Fibroblast of upper back skin (primary cell): ENCODE measurements at regions not wholly inside any gene's neighbourhood (a gene's known extent, or its start where the extent isn't known, plus 50 kb on each side); places are given as distances from the start of the nearest gene placed in this dataset.
A peak's percentile ranks its signal among the peaks of the same experiment; 100 is the strongest.
"Not testable (repeated sequence)": the region's sequence is repeated elsewhere in the genome, so short reads cannot be mapped to it uniquely, and the experiment has no call there.

ENCODE experiments used
- DNase-seq: peaks from one replicate; pipeline ENCODE4 v3.0.0-alpha.2; 2013

DNA sequence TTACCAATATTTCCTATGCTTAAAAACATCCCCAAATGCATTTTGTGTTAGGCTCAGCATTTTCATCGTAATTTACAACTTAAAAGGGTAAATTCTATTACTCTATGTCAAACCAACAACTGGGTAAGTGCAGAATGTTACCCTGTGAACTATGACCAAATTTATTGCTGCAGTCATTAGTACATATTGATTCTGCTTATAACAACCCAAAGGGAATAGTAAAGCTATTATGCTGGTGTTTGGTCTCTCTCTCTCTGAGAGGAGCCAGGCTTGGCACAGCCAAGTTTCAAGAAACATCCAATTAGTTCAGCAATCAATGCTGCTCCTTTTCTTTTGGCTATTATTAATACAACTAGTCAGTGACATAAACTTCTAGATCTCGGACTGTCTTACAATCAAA, 747.7 kb downstream of the CENPC start:
- DNase-seq: no peak

DNA sequence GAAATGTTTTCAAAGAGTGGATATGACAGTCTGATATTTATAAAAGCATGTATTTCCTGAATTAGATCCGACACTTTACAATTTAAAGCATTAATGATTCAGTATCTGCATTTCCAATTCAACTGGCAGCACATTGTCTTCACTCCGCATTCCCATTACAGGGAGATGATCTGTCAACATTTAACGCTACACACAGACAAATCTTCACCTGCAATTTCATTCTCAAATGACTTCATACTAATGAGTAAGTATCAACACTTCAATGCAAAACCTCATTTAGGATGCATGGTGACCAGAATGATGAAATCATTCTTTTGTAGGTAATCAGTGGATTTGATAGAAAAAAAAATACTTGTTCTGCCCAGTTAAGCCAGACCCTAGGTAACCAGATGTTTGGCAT, 749.6 kb downstream of the CENPC start:
- DNase-seq: no peak

DNA sequence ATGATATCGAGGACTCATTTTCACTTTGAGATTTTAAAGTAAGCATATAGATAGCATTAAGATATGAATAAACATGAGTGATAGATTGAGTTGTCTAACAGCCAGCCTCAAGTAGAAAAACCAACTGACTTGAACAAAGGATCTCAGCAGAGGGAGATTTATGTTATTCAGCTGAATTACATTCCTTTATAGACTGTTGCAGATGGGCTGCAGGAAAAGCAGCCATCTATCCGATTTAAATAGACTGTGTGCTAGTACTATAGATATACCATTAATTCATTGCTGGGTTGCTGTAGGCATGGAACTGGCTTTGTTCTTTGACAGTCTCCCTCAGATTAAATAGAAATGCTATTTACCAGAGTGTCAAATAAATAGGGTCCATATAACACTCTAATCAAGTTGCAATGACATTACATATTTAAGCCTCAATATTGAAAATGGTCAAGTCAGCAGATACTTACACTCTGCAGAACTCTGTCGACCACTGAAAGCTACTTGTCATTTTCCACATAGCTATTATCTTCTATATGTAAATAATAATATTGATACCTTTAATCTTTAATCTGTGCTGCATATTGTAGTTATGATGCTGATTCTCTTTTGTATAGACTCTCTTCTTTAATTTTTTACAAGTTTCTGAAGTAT, 750.8 kb downstream of the CENPC start:
- DNase-seq: no peak

DNA sequence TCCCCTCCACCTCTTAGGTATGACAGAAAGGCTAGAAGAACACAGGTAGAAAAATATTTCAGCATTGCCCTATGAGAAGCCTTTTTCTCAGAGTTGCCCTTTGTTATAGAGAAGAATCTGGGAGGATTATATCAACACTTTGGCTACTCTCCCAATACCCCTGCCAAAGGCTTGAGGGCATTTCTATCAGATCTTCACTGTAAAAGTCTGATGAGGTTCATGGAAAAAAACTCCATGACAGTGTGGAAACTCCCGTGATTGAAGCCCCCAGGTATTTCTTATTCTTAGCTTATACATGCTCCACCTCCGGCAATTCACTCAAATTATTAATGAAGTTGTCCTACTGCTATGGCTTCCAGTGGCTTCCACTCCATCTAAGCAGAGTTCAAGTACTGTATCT, 753.6 kb downstream of the CENPC start:
- no peak for DNase-seq

DNA sequence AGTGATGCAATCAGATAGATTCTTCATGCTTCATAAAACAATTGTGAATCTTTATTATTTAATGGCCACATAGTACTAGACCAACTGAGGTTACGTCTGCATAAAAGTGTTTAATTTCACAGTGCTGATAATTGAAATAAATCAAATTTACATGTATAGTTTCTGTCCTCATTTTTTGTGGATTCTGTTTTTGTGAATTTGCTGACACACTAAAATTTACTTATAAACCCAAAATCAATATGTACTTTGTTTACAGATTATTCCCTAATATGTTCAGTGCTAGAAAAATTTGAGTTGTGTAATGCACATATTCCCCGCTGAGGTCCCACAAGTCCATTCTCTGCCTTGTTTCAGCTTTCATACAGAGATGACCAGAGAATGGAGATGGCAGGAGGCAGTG, 759.8 kb downstream of the CENPC start:
- no peak for DNase-seq

DNA sequence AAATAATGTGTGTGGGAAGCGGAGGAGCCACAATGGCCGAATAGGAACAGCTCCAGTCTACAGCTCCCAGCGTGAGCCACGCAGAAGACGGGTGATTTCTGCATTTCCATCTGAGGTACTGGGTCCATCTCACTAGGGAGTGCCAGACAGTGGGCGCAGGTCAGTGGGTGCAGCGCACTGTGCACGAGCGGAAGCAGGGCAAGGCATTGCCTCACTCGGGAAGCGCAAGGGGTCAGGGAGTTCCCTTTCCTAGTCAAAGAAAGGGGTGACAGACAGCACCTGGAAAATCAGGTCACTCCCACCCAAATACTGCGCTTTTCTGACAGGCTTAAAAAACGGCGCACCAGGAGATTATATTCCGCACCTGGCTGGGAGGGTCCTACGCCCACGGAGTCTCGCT, 762.6 kb downstream of the CENPC start:
- not testable (repeated sequence) for DNase-seq

DNA sequence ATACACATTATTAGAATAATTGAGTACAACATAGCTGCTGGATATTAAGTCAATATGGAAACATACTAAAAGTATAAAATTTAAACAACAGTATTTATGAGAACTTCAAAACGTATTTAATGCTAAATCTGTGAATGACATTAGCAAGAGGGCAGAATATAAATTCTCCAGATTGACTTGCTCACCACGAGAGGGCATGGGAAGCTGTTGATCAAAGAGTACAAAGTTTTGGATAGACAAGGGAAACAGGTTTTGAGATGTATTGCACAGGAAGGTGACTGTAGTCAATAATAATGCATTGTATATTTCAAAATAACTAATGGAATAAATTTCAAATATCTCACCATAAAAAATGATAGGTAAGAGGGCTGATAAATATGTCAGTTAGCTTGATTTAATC, 768.2 kb downstream of the CENPC start:
- DNase-seq: no peak

DNA sequence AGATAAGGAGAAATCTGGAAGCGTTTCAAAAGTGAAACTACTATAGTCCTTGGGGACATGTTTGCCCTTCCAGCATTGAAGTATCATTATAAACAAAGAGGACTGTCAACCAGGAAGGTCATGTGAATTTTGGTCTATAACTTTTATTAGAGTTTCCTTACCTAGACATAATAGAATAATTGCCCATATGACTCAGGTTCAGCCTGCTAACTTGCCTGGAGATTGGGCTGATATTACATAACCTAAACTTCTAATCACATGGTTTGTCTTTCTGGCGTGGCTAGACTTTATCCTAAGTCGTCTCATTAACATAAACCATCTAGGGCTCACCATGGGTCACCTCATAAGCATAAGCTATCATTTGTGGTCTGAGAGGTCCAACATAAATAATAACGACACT, 775.9 kb downstream of the CENPC start:
- DNase-seq: no peak

DNA sequence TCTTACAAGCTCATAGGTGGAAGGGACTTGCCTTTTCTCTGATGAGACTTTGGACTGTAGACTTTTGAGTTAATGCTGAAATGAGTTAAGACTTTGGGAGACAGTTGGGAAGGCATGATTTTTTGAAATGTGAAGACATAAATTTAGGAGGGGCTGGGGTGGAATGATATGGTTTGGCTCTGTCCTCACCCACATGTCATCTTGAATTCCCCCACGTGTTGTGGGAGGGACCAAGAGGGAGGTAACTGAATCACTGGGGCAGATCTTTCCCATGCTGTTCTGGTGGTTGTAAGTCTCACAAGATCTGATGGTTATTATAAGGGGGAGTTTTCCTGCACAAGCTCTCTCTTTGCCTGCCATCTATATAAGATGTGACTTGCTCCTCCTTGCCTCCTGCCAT, 777.9 kb downstream of the CENPC start:
- no peak for DNase-seq

DNA sequence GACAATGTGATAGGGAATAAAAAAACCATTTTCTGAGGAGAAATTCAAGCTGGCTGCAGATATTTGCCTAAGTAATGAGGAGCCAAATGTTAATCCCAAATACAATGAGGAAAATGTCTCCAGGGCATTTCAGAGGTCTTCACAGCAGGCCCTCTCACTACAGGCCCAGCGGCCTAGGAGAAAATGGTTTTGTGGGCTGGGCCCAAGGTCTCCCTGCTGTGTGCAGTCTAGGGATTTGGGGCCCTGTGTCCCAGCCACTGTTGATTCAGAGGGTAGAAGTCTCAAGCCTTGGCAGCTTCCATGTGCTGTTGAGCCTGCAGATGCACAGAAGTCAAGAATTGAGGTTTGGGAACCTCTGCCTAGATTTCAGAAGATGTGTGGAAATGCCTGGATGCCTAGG, 778.7 kb downstream of the CENPC start:
- no peak for DNase-seq

DNA sequence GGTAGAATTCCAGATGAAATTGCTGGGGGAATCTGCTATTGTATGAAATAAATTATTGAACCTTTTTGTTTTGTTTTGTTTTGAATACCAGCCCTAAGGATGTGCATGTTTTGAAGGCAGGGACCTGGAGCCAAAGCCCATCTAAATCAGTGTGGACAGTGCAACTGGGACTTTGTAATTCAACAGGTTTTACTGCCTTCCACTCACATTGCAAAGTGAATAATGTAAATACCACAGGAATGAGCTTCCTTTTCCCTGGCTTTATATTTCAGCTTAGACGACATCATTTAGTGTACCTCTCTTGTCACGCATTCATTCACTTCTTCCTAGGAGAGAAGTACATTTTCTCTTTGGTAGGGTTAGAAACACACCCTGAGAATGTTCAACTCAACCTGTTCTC, 795.0 kb downstream of the CENPC start:
- DNase-seq: peak; percentile 16

DNA sequence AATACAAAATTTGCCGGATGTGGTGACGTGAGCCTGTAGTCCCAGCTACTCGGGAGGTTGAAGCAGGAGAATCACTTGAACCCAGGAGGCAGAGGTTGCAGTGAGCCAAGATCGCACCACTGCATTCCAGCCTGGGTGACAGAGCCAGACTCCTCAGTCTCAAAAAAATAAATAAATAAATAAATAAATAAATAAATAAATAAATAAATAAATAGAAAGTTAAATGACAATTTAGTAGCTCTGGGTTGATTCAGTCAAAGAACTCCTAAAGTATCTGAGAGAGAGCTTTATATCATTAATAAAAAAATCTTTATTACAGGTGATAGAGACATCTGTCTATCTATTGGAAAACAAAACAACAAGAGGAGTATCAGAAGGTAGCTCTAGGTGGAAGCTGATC, 798.4 kb downstream of the CENPC start:
- DNase-seq: not testable (repeated sequence)

DNA sequence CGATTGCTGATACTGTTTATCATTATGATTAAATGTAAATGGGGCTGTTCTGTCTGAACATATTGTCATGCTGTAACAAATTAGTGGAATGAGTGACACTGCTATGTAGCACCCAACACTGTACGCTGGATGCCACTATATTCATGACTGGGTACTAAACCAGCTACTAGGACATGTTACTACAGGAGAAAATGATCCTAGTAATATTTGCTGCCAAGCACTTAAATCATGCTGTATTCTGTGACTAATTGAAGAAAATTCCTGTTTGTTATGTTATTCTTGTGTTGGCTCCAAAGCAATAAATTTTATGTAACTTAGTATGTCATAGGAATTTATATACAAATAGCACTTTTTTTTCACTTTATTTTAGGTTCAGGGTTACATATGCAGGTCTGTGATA, 804.2 kb downstream of the CENPC start:
- peak; percentile 1 for DNase-seq

DNA sequence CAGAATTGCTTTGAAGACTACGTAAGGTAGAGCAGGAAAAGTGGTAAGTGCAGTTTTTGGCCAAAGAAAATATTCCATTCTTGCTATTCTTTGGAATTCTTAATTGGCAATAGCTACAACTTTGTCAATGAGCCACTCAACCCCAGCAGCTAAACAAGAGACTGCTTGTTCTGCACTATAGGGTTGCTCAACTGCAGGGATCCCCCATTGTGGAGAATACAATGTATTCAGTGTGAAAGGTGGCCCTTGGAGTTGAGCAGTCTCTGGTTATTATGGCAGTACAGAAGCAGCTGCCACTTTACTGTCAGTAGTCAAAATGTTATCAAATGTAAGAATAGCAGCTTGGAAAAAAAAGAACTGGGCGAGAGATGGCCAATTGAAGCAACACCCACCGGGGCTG, 808.7 kb downstream of the CENPC start:
- no peak for DNase-seq

DNA sequence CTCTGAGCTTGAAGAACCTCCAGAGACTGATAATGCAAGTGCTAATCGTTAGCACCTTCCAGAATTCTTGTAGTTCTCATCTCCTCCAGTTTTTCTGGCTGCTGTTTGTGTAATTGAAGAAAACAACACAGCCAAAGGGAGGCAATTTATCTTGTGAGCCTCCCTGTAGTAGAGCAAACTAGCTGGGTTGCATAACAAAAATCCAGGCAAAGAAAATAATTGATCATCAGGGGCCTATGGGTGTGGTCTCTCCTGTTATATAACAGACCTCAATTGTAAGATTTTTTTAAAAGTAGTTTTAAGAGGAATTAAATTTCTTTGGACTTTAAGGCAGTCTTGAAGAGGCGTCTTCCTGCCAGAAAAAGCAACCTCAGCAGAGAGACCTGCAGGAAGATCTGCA, 817.0 kb downstream of the CENPC start:
- no peak for DNase-seq

DNA sequence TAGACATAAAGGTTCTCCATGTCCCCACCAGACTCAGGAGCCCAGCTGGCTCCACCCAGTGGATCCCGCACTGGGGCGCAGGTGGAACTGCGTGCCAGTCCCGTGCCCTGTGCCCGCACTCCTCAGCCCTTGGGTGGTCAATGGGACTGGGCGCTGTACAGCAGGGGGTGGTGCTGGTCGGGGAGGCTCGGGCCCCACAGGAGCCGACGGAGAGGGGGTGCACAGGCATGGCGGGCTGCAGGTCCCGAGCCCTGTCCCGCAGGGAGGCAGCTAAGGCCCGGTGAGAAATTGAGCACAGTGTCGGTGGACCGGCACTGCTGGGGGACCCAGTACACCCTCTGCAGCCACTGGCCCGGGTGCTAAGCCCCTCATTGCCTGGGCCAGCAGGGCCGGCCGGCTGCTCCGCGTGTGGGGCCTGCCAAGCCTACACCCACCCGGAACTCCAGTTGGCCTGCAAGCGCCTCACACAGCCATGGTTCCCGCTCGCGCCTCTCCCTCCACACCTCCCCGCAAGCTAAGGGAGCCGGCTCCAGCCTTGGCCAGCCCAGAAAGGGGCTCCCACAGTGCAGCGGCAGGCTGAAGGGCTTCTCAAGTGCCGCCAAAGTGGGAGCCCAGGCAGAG, 832.9 kb downstream of the CENPC start:
- not testable (repeated sequence) for DNase-seq

DNA sequence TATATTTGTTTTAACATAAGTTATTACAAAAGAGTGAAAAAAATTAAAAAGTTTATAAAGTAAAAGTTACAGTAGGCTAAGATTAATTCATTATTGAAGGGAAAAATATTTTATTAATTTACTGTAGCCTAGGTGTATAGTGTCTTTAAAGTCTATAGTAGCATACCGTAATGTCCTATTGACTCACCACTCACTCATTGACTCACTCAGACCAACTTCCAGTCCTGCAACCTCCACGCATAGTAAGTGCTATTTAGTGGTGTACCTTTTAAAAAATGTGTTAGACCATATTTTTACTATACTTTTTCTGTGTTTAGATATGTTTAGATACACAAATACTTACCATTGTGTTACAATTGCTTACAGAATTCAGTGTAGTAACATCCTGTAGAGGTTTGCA, 841.1 kb downstream of the CENPC start:
- DNase-seq: no peak

DNA sequence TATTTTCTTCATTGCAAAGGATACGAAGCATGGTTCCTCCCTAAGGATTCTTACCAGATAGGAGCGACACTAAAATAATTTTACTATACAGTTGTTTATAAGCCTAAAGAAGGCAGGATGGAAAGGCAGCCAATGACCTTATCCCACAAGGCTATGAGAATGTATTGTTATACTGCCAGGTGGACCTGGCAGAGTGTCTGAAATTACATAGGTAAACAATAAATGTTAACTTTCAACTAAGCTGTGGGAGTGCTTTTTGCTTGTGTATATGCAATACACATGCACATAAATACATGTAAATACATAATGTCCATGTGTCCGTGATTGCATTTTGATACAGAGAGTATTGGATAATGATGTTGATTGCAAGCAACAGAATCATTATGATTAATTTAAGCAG, 850.6 kb downstream of the CENPC start:
- no peak for DNase-seq

DNA sequence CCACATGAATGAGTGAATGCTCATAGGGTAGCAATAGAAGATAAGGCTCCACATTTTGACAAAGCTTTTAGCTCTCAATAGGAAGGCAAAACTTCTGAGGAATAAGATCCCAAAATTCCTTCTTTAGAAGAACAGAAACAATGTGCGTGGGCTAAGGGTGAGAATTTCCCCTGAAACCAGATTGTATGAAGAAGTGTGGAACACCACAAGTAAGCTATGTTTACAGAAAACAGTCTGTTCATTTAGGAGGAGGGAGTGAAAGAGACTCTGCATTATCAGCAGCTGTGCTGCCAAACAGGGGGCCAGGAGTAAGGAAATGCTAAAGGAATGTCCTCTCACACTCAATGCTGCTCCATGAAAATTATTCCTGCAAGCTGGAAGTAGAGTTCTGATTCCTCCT, 851.6 kb downstream of the CENPC start:
- DNase-seq: no peak

DNA sequence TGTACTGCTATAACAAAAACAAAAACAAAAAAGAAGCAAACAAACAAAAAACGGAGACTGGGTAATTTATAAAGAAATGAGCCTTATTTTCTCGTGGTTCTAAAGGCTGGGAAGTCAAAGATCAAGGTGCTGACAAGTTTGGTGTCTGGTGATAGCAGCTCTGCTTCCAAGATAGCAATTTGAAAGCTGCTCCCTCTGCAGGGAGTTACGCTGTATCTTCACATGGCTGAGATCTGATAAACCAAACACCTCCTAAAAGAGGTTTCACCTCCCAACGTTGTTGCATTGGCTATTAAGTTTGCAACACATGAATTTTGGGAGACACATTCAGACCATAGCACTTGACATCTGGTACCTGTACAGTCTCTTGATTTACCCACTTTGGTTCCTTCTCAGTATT, 854.2 kb downstream of the CENPC start:
- no peak for DNase-seq

DNA sequence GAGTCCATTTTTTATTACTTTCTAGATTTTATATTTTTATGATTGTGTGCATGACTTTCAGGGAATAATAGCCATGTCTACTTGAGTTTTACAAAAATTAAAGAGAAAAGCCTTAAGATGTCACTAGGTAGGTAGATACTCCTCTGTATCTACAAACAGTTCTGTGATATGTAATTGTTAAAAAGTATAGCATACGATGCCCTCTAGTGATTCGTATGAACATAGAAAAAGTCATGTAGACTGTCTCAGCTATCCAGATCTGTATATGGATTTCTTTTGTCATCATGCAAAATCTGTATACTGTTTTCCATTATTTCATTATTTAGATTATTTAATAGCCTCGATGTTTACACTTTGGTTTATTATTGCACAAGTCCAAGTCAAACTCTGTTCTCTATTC, 856.6 kb downstream of the CENPC start:
- peak; percentile 45 for DNase-seq

DNA sequence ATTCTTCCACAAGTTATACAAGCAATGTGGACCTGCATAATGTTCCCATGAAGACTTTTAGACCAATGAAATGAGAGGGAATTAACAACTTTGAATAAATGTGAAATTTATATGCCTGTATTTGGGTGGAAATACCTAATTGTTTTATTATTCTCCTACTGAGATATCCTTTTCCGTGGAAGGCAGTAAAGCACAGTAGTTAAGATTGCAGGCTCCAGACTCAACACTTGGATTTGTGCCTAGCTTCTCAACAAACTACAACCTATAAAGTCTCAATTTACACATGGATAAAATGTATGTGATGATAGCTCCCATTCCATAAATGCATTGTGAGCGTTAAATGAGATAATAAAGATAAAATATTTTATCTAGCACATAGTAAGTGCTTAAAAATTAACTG, 857.8 kb downstream of the CENPC start:
- no peak for DNase-seq

DNA sequence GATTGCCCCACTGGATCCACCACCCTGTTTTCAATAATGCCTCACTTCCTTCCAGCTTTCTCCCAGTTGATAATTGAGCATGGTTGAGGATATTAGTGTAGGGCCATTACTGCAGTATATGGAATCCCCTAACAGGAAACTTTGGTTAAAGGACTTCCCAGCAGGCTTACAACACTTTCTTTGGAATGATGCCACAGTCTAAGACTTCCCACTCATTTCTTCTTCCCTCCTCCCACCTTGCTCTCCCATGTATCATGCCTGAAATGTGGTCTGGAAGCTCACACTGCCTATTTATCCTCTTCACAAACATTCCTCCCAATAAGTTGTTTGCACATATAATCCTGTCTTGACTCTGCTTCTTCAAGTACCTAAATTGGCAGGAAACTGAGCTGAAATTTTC, 863.3 kb downstream of the CENPC start:
- DNase-seq: peak; percentile 51

DNA sequence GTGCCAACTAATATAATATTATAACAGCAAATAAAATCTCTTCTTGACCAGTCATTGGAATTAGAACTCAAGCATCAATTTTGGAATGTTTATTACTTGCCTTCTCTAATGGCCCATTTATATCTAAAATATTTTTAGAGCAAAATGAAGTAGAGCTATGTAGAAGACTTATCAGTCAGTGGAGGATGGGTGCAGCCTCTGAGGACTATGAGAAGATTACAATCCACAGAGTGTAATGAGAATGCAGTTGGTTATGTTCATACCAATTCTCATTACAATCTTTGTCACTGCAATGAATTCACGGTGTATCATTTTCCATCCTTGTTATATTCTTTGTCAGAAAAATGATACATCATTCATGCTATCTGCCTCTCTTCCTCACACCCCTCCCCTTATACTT, 878.1 kb downstream of the CENPC start:
- DNase-seq: no peak

DNA sequence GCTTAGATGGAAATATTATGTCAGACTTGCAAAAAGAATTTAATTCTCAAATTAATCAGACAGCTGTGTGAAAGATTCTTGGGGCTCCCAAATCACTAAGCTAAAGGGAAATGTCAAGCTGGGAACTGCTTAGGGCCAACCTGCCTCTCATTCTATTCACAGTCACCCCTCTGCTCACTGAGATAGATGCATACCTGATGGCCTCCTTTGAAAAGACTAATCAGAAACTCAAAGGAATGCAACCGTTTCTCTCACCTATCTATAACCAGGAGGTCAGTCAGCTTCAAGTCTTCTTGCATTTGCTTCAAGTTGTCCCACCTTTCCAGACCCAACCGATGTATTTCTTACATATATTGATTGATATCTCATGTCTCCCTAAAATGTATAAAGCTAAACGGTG, 882.7 kb downstream of the CENPC start:
- no peak for DNase-seq
